Right kidney (tissue), 1 donor: ENCODE measurements at regions not wholly inside any gene's neighbourhood (a gene's known extent, or its start where the extent isn't known, plus 50 kb on each side); places are given as distances from the start of the nearest gene placed in this dataset.

ENCODE experiments used
- DNase-seq: peaks from one replicate; pipeline ENCODE4 v3.0.0-alpha.2; 2016

GRCh38 chr4:56085275-56085674 lies 136.5 kb downstream of the CEP135 start:
- DNase-seq = no peak

DNA sequence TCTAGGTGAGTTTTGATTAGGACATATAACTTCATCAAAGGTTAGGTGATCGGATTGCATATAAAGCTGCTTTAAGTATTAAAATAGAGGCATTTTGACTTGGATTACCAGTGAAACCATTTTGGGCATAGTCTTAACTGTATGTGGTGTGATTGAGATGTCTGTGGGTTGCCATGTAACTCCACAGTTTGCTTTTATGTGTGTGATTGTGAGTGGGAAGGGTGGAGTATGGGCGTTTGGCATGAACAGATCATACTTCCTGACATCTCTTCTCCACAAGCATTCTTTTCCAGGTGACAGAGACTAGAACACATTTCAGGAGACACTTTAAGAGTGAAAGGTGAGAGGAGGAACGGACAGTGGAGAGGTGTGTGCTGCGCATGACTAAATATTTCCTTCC lies 136.1 kb downstream of the CEP135 start:
- no peak for DNase-seq
